H9 (cell line): ENCODE measurements at regions not wholly inside any gene's neighbourhood (a gene's known extent, or its start where the extent isn't known, plus 50 kb on each side); places are given as distances from the start of the nearest gene placed in this dataset.

Experiments used
- DNase-seq: peaks from one replicate; pipeline ENCODE4 v3.0.0-alpha.2; 2017
- H2AFZ ChIP-seq: one replicate; pipeline ENCODE4 v1.6.1; 2013; ENCODE audit warnings: mild to moderate bottlenecking, low read length, control low read depth, moderate library complexity
- H2AK5ac ChIP-seq: 2 replicates; pipeline ENCODE4 v1.6.1; 2013; ENCODE audit warnings: low read length, control low read depth, mixed read lengths; ENCODE audit not compliant: insufficient read length
- H2BK120ac ChIP-seq: one replicate; pipeline ENCODE4 v1.6.1; 2013; ENCODE audit warnings: low read depth, mild to moderate bottlenecking, low read length, control low read depth, inconsistent platforms; ENCODE audit not compliant: poor library complexity, severe bottlenecking
- H2BK12ac ChIP-seq: 2 replicates; pipeline ENCODE4 v1.6.1; 2013; ENCODE audit warnings: low read length, control low read depth, mixed read lengths, low read depth; ENCODE audit not compliant: insufficient read length
- H2BK15ac ChIP-seq: 2 replicates; pipeline ENCODE4 v1.6.1; 2013; ENCODE audit warnings: low read depth, low read length, control low read depth
- H2BK20ac ChIP-seq: one replicate; pipeline ENCODE4 v1.6.1; 2013; ENCODE audit warnings: low read depth, mild to moderate bottlenecking, low read length, control low read depth, inconsistent platforms; ENCODE audit not compliant: poor library complexity, severe bottlenecking
- H2BK5ac ChIP-seq: 2 replicates; pipeline ENCODE4 v1.6.1; 2013; ENCODE audit warnings: low read length, control low read depth, mixed read lengths; ENCODE audit not compliant: insufficient read length
- H3K14ac ChIP-seq: 2 replicates; pipeline ENCODE4 v1.6.1; 2013; ENCODE audit warnings: low read length, control low read depth; ENCODE audit not compliant: insufficient read depth
- H3K18ac ChIP-seq: 2 replicates; pipeline ENCODE4 v1.6.1; 2013; ENCODE audit warnings: low read depth, mild to moderate bottlenecking, mixed read lengths, low read length, control low read depth; ENCODE audit not compliant: insufficient read length
- H3K23ac ChIP-seq: 2 replicates; pipeline ENCODE4 v1.6.1; 2013; ENCODE audit warnings: low read length, control low read depth, mixed read lengths, low read depth; ENCODE audit not compliant: insufficient read length
- H3K23me2 ChIP-seq: 2 replicates; pipeline ENCODE4 v1.6.1; 2013; ENCODE audit warnings: low read depth, mild to moderate bottlenecking, mixed read lengths, low read length, control low read depth; ENCODE audit not compliant: insufficient read length, poor library complexity, severe bottlenecking
- H3K27ac ChIP-seq: 2 replicates; pipeline ENCODE4 v1.5.1; 2013; ENCODE audit warnings: low read length, control low read depth, mixed read lengths, low read depth; ENCODE audit not compliant: insufficient read length
- H3K27me3 ChIP-seq: 2 replicates; pipeline ENCODE4 v1.6.1; 2013; ENCODE audit warnings: low read length, control low read depth, inconsistent platforms; ENCODE audit not compliant: insufficient read depth
- H3K4ac ChIP-seq: 2 replicates; pipeline ENCODE4 v1.6.1; 2013; ENCODE audit warnings: low read depth, mild to moderate bottlenecking, control low read depth, inconsistent platforms, low read length, moderate library complexity
- H3K4me1 ChIP-seq: 2 replicates; pipeline ENCODE4 v1.6.1; 2013; ENCODE audit warnings: low read length, control low read depth, inconsistent platforms; ENCODE audit not compliant: insufficient read depth
- H3K4me2 ChIP-seq: 2 replicates; pipeline ENCODE4 v1.6.1; 2013; ENCODE audit warnings: low read length, control low read depth, mixed read lengths; ENCODE audit not compliant: insufficient read length, insufficient read depth
- H3K56ac ChIP-seq: 2 replicates; pipeline ENCODE4 v1.6.1; 2013; ENCODE audit warnings: low read depth, mild to moderate bottlenecking, mixed read lengths, low read length, control low read depth; ENCODE audit not compliant: insufficient read length
- H3K79me1 ChIP-seq: 2 replicates; pipeline ENCODE4 v1.6.1; 2013; ENCODE audit warnings: low read depth, mild to moderate bottlenecking, moderate library complexity, low read length, control low read depth, inconsistent platforms; ENCODE audit not compliant: insufficient read depth, poor library complexity, severe bottlenecking
- H3K79me2 ChIP-seq: 2 replicates; pipeline ENCODE4 v1.6.1; 2013; ENCODE audit warnings: low read length, control low read depth, inconsistent platforms; ENCODE audit not compliant: insufficient read depth
- H3K9ac ChIP-seq: 2 replicates; pipeline ENCODE4 v1.6.1; 2013; ENCODE audit warnings: low read length, control low read depth, mixed read lengths; ENCODE audit not compliant: insufficient read length; ENCODE audit errors: extremely low read depth
- H3K9me3 ChIP-seq: one replicate; pipeline ENCODE4 v1.6.1; 2013; ENCODE audit warnings: low read depth, low read length, inconsistent platforms; ENCODE audit not compliant: control insufficient read depth
- H3T11ph ChIP-seq: one replicate; pipeline ENCODE4 v1.6.1; 2013; ENCODE audit warnings: mild to moderate bottlenecking, low read length, control low read depth, inconsistent platforms
- H4K20me1 ChIP-seq: one replicate; pipeline ENCODE4 v1.6.1; 2013; ENCODE audit not compliant: control insufficient read depth, insufficient read length, insufficient read depth
- H4K5ac ChIP-seq: 2 replicates; pipeline ENCODE4 v1.6.1; 2013; ENCODE audit warnings: low read depth, mild to moderate bottlenecking, mixed read lengths, low read length, control low read depth; ENCODE audit not compliant: insufficient read length
- H4K8ac ChIP-seq: replicated peaks from 2 replicates; pipeline ENCODE4 v1.6.1; 2013; ENCODE audit warnings: low read length, control low read depth, mixed read lengths, low read depth; ENCODE audit not compliant: insufficient read length
- H4K91ac ChIP-seq: 2 replicates; pipeline ENCODE4 v1.6.1; 2013; ENCODE audit warnings: low read depth, mild to moderate bottlenecking, moderate library complexity, mixed read lengths, low read length, control low read depth; ENCODE audit not compliant: insufficient read length
- H3K27ac Mint-ChIP-seq, 3 experiments: 2 replicates in 2 of 3; 3 replicates in 1 of 3; pipeline ENCODE4 v1.8.0; 2020 to 2021; ENCODE audit warnings: mixed read lengths in 3 of 3, mild to moderate bottlenecking in 1 of 3, moderate library complexity in 1 of 3
- H3K27me3 Mint-ChIP-seq: 2 replicates; pipeline ENCODE4 v1.8.0; 2021; ENCODE audit warnings: low read depth, mild to moderate bottlenecking, moderate library complexity, mixed read lengths
- H3K36me3 Mint-ChIP-seq, 3 experiments: 2 replicates in 2 of 3; 3 replicates in 1 of 3; pipeline ENCODE4 v1.8.0; 2020 to 2021; ENCODE audit warnings: low read depth in 3 of 3, mixed read lengths in 3 of 3; ENCODE audit not compliant: insufficient read depth in 1 of 3
- H3K4me1 Mint-ChIP-seq, 2 experiments: 2 replicates each; pipeline ENCODE4 v1.8.0; 2020; ENCODE audit warnings: mixed read lengths in 2 of 2
- H3K4me3 Mint-ChIP-seq, 2 experiments: 2 replicates in 1 of 2; 3 replicates in 1 of 2; pipeline ENCODE4 v1.8.0; 2020 to 2021; ENCODE audit warnings: mild to moderate bottlenecking in 2 of 2, mixed read lengths in 2 of 2, moderate library complexity in 1 of 2
- H3K9me3 Mint-ChIP-seq, 2 experiments: 2 replicates in 1 of 2; 3 replicates in 1 of 2; pipeline ENCODE4 v1.8.0; 2020; ENCODE audit warnings: mild to moderate bottlenecking in 2 of 2, mixed read lengths in 2 of 2, moderate library complexity in 1 of 2
- WGBS: extraction: QIAGEN DNeasy Blood & Tissue Kit; methylation state at CpG from one replicate; pipeline ENCODE4 v1.1.7; 2013; ENCODE audit warnings: missing lambda C conversion rate, low lambda C conversion rate, mixed read lengths; ENCODE audit not compliant: insufficient read length; ENCODE audit errors: extremely low coverage; 5-methylcytosine and 5-hydroxymethylcytosine counted together
- TF ChIP-seq, protein P1 (sequence below): fragments of 200-600 bp; sonication (generic); conservative IDR thresholded peaks from 3 replicates; pipeline ENCODE4 v1.8.0; 2021; ENCODE audit warnings: antibody characterized with exemption, mild to moderate bottlenecking

GRCh38 chr10:10938676-10939075 lies 79.0 kb upstream of the CELF2 start:
- peaks cover 6 to 10% of the 10 kb centered on the region in 2 experiments for H3K9me3 Mint-ChIP-seq
- Histone ChIP-seq H3K9me3 (no peaks in the 10 kb centered on the region), H4K8ac (no peak overlapping the region), H2BK20ac (no peak overlapping the region), H3K14ac (no peak overlapping the region), H2AK5ac (no peak overlapping the region), H4K20me1 (no peaks in the 10 kb centered on the region), H3T11ph (no peak overlapping the region), H2BK120ac (no peak overlapping the region), H2BK12ac (no peak overlapping the region), H3K23me2 (no peaks in the 10 kb centered on the region), H3K4me1 (no peaks in the 10 kb centered on the region), H3K23ac (no peak overlapping the region), H2AFZ (no peak overlapping the region), H3K18ac (no peak overlapping the region), H3K27ac (no peak overlapping the region), H3K27me3 (no peaks in the 10 kb centered on the region), H4K91ac (no peak overlapping the region), H3K79me1 (no peaks in the 10 kb centered on the region), H2BK15ac (no peak overlapping the region), H3K4ac (no peak overlapping the region), H2BK5ac (no peak overlapping the region), H3K56ac (no peak overlapping the region), H3K4me2 (no peak overlapping the region), H3K79me2 (0 out of 2 replicates have a peak, but pooled peaks cover 1% of the 10 kb centered on the region), H4K5ac (no peak overlapping the region), H3K9ac (no peak overlapping the region)
- H3K27ac Mint-ChIP-seq: no peak overlapping the region
- TF ChIP-seq, protein P1, sequence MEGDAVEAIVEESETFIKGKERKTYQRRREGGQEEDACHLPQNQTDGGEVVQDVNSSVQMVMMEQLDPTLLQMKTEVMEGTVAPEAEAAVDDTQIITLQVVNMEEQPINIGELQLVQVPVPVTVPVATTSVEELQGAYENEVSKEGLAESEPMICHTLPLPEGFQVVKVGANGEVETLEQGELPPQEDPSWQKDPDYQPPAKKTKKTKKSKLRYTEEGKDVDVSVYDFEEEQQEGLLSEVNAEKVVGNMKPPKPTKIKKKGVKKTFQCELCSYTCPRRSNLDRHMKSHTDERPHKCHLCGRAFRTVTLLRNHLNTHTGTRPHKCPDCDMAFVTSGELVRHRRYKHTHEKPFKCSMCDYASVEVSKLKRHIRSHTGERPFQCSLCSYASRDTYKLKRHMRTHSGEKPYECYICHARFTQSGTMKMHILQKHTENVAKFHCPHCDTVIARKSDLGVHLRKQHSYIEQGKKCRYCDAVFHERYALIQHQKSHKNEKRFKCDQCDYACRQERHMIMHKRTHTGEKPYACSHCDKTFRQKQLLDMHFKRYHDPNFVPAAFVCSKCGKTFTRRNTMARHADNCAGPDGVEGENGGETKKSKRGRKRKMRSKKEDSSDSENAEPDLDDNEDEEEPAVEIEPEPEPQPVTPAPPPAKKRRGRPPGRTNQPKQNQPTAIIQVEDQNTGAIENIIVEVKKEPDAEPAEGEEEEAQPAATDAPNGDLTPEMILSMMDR: no peak
- no peaks in the 10 kb centered on the region for H3K27me3 Mint-ChIP-seq
- no peak for DNase-seq
- H3K4me1 Mint-ChIP-seq: peaks cover 0 to 4% of the 10 kb centered on the region in 2 experiments; a peak in 2 of 4 replicates
- WGBS: no CpG with 5 or more reads among the region's 7 CpGs
- H3K4me3 Mint-ChIP-seq: no peak overlapping the region
- peaks cover 0 to 8% (median 7%) of the 10 kb centered on the region in 3 experiments; a peak in 5 of 7 replicates for H3K36me3 Mint-ChIP-seq
